HCT116 (cell line): ENCODE measurements at regions not wholly inside any gene's neighbourhood (a gene's known extent, or its start where the extent isn't known, plus 50 kb on each side); places are given as distances from the start of the nearest gene placed in this dataset.

Experiments
- ATAC-seq: fragments of 200-7000 bp; cut with Tn5 transposase; 2 replicates; pipeline ENCODE4 v1.9.1; 2020; ENCODE audit warnings: mild to moderate bottlenecking, moderate library complexity
- BruUV-seq: library from RNA; stranded (reverse); fragments of 400-500 nt; replicated peaks from 2 replicates; lab custom pipeline; 2021; lab: Mats Ljungman, UMichigan
- CTCF ChIA-PET: fragments of 300-600 bp; sonication (Branson Sonifier 250); formaldehyde crosslinking; loops from one replicate; lab custom pipeline; 2021; ENCODE audit warnings: antibody characterized with exemption; lab: Charles Lee
- POLR2A ChIA-PET: fragments of 300-600, 350-600 bp; sonication (Branson Sonifier 250); formaldehyde crosslinking; loops from one replicate; lab custom pipeline; 2021; ENCODE audit warnings: antibody characterized with exemption; lab: Charles Lee
- RAD21 ChIA-PET, 2 experiments: fragments of 300-600 bp; sonication (Branson Sonifier 250); formaldehyde crosslinking; loops; one replicate each; lab custom pipeline; 2023; ENCODE audit warnings: low total read pairs in 2 of 2; ENCODE audit not compliant: uncharacterized antibody in 2 of 2, unreplicated experiment in 2 of 2, low non-redundant PET in 1 of 2; lab: Charles Lee
- DNase-seq: peaks from one replicate; pipeline ENCODE4 v3.0.0-alpha.2; 2010; ENCODE audit warnings: low read depth, low spot score
- H2AFZ ChIP-seq: fragments of 200-600 bp; shearing (Covaris generic), sonication (generic); 2 replicates; pipeline ENCODE4 v1.6.1; 2017; ENCODE audit warnings: low read depth, mixed run types, mixed read lengths, antibody characterized with exemption, low read length; ENCODE audit not compliant: poor library complexity, severe bottlenecking
- H3K27ac ChIP-seq: 2 replicates; pipeline ENCODE4 v1.5.1; 2012; ENCODE audit warnings: low read depth, low read length
- H3K27me3 ChIP-seq: fragments of 200-600 bp; sonication (generic); 2 replicates; pipeline ENCODE4 v1.6.1; 2016; ENCODE audit warnings: mixed run types, low read length, mixed read lengths; ENCODE audit not compliant: insufficient read depth
- H3K36me3 ChIP-seq, 2 experiments: fragments of 200-500 bp in 1 of 2; fragments of 200-600 bp in 1 of 2; sonication (Bioruptor generic) in 1 of 2; sonication (generic) in 1 of 2; 2 replicates each; pipeline versions ENCODE4 v1.5.1 to v1.6.1; 2014 to 2016; ENCODE audit warnings: low read length in 2 of 2, inconsistent platforms in 1 of 2, mixed read lengths in 1 of 2, mixed run types in 1 of 2; ENCODE audit not compliant: insufficient read depth in 2 of 2, control insufficient read depth in 1 of 2
- H3K4me1 ChIP-seq, 2 experiments: fragments of 200-600 bp in 1 of 2; sonication (generic) in 1 of 2; 2 replicates each; pipeline versions ENCODE4 v1.5.1 to v1.6.1; 2012 to 2017; ENCODE audit warnings: low read length in 2 of 2, inconsistent platforms in 1 of 2, mild to moderate bottlenecking in 1 of 2, mixed read lengths in 1 of 2, mixed run types in 1 of 2, moderate library complexity in 1 of 2; ENCODE audit not compliant: insufficient read depth in 2 of 2, control insufficient read depth in 1 of 2
- H3K4me2 ChIP-seq: fragments of 200-600 bp; sonication (generic); 2 replicates; pipeline ENCODE4 v1.6.1; 2017; ENCODE audit warnings: mixed run types, low read length, mixed read lengths
- H3K4me3 ChIP-seq, 2 experiments: fragments of 200-600 bp in 1 of 2; sonication (generic) in 1 of 2; replicated peaks in 1 of 2; 2 replicates each; pipeline ENCODE4 v1.5.1; 2011 to 2016; ENCODE audit warnings: low read length in 2 of 2, control low read depth in 1 of 2, low read depth in 1 of 2, mild to moderate bottlenecking in 1 of 2, mixed read lengths in 1 of 2, mixed run types in 1 of 2
- H3K79me2 ChIP-seq: fragments of 200-600 bp; sonication (generic); 2 replicates; pipeline ENCODE4 v1.6.1; 2017; ENCODE audit warnings: mild to moderate bottlenecking, mixed run types, low read length, moderate library complexity, mixed read lengths; ENCODE audit not compliant: insufficient read depth
- H3K9ac ChIP-seq: fragments of 200-600 bp; sonication (generic); 2 replicates; pipeline ENCODE4 v1.6.1; 2016; ENCODE audit warnings: low read length, mixed read lengths
- H3K9me2 ChIP-seq: fragments of 200-600 bp; sonication (generic), shearing (Covaris generic); 2 replicates; pipeline ENCODE4 v1.6.1; 2017; ENCODE audit warnings: mixed run types, mild to moderate bottlenecking, moderate library complexity; ENCODE audit not compliant: insufficient read depth
- H3K9me3 ChIP-seq, 2 experiments: fragments of 200-500 bp in 1 of 2; fragments of 200-600 bp in 1 of 2; sonication (Bioruptor generic) in 1 of 2; sonication (generic) in 1 of 2; 2 replicates each; pipeline ENCODE4 v1.6.1; 2014 to 2017; ENCODE audit warnings: low read length in 2 of 2, mixed read lengths in 2 of 2, inconsistent platforms in 1 of 2, low read depth in 1 of 2, mild to moderate bottlenecking in 1 of 2, mixed run types in 1 of 2, moderate library complexity in 1 of 2; ENCODE audit not compliant: control insufficient read depth in 1 of 2, insufficient read depth in 1 of 2
- H4K20me1 ChIP-seq: fragments of 200-600 bp; sonication (generic), shearing (Covaris generic); 2 replicates; pipeline ENCODE4 v1.6.1; 2017; ENCODE audit warnings: mixed run types, mild to moderate bottlenecking, moderate library complexity; ENCODE audit not compliant: insufficient read depth
- CBX3 ChIP-seq: IDR thresholded peaks from 2 replicates; pipeline ENCODE4 v1.6.1; 2012; ENCODE audit warnings: low read depth
- EGR1 ChIP-seq: IDR thresholded peaks from 2 replicates; pipeline ENCODE4 v1.6.1; 2012; ENCODE audit warnings: low read depth
- EZH2phosphoT487 ChIP-seq: fragments of 200-600 bp; IDR thresholded peaks from 2 replicates; pipeline ENCODE4 v1.6.1; 2018; ENCODE audit warnings: antibody characterized with exemption, borderline replicate concordance
- JUND ChIP-seq: IDR thresholded peaks from 2 replicates; pipeline ENCODE4 v1.6.1; 2012
- POLR2A ChIP-seq: IDR thresholded peaks from 2 replicates; pipeline ENCODE4 v1.7.0; 2011; ENCODE audit warnings: borderline replicate concordance; ENCODE audit not compliant: insufficient read depth, insufficient read length; ENCODE audit errors: extremely low read depth
- SIN3A ChIP-seq: IDR thresholded peaks from 2 replicates; pipeline ENCODE4 v1.6.1; 2012; ENCODE audit warnings: low read depth
- SRF ChIP-seq: IDR thresholded peaks from 2 replicates; pipeline ENCODE4 v1.6.1; 2012; ENCODE audit warnings: low read depth
- ZBTB33 ChIP-seq: IDR thresholded peaks from 2 replicates; pipeline ENCODE4 v1.6.1; 2011; ENCODE audit warnings: mild to moderate bottlenecking, low read length, moderate library complexity; ENCODE audit not compliant: insufficient replicate concordance; ENCODE audit errors: extremely low read depth
- ZNF274 ChIP-seq: fragments of 200-500 bp; sonication (Bioruptor generic); IDR thresholded peaks from 2 replicates; pipeline ENCODE4 v1.6.1; 2014; ENCODE audit warnings: mild to moderate bottlenecking, low read depth, low read length, inconsistent platforms
- intact Hi-C: fragments of 100-400 bp; cut with micrococcal nuclease; formaldehyde crosslinking; loops from 2 replicates; pipeline ENCODE4 v1.10.0; 2022
- TF ChIP-seq, protein P1 (sequence below): IDR thresholded peaks from 2 replicates; pipeline ENCODE4 v1.6.1; 2012

GRCh38 chr20:60857708-60858107 lies 394.4 kb upstream of the CDH4 start:
- ChIA-PET RAD21 (no interaction called here), CTCF (no interaction called here), POLR2A (no interaction called here)
- Histone ChIP-seq H3K4me1 (no peaks in the 10 kb centered on the region), H3K9ac (no peak overlapping the region), H3K9me3 (peaks cover 11 to 14% of the 10 kb centered on the region in 2 experiments; a peak in 2 of 4 replicates), H2AFZ (no peak overlapping the region), H4K20me1 (no peaks in the 10 kb centered on the region), H3K4me3 (no peak overlapping the region), H3K27me3 (no peaks in the 10 kb centered on the region), H3K4me2 (no peak overlapping the region), H3K36me3 (no peaks in the 10 kb centered on the region), H3K27ac (no peak overlapping the region), H3K79me2 (no peaks in the 10 kb centered on the region), H3K9me2 (no peaks in the 10 kb centered on the region)
- DNase-seq (no peak), ATAC-seq (no peak)
- intact Hi-C loops: no loop called here
- no TSS peak for BruUV-seq
- TF ChIP-seq EZH2phosphoT487 (no peak), SRF (no peak), JUND (no peak), SIN3A (no peak), EGR1 (no peak), ZBTB33 (no peak), POLR2A (no peak), ZNF274 (no peak), CBX3 (no peak)
- TF ChIP-seq, protein P1, sequence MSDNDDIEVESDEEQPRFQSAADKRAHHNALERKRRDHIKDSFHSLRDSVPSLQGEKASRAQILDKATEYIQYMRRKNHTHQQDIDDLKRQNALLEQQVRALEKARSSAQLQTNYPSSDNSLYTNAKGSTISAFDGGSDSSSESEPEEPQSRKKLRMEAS: no peak
